ENCODE measurements at regions not wholly inside any gene's neighbourhood (a gene's known extent, or its start where the extent isn't known, plus 50 kb on each side); places are given as distances from the start of the nearest gene placed in this dataset.

- H3K4me1 ChIP-seq = no peaks in the 10 kb centered on the region
- intact Hi-C loops (cut with DNase I; ENCODE audit: low total_unique reads) = no loop called here
- TF ChIP-seq CTCF (IDR thresholded peaks at IDR 0.05) = no peak
- H3K9me3 ChIP-seq = no peaks in the 10 kb centered on the region
- no peak for DNase-seq
- H3K27me3 ChIP-seq = no peaks in the 10 kb centered on the region
- no peak overlapping the region for H3K4me3 ChIP-seq
- H3K36me3 ChIP-seq = no peaks in the 10 kb centered on the region
- H3K27ac ChIP-seq = no peak overlapping the region
Observed at GRCh38 chr7:82701949-82702348, 258.4 kb upstream of the CACNA2D1 start.

GRCh38 chr7:82700741-82701140 lies 257.2 kb upstream of the CACNA2D1 start:
- Histone ChIP-seq H3K27ac (no peak overlapping the region), H3K9me3 (no peaks in the 10 kb centered on the region), H3K36me3 (no peaks in the 10 kb centered on the region), H3K27me3 (no peaks in the 10 kb centered on the region), H3K4me3 (no peak overlapping the region), H3K4me1 (no peaks in the 10 kb centered on the region)
- no peak for DNase-seq
- no peak for TF ChIP-seq CTCF (IDR thresholded peaks at IDR 0.05)
- intact Hi-C loops (cut with DNase I; ENCODE audit: low total_unique reads) = no loop called here

GRCh38 chr7:82699773-82700186 lies 256.2 kb upstream of the CACNA2D1 start:
- H3K36me3 ChIP-seq = no peaks in the 10 kb centered on the region
- intact Hi-C loops (cut with DNase I; ENCODE audit: low total_unique reads) = no loop called here
- DNase-seq = no peak
- no peaks in the 10 kb centered on the region for H3K27me3 ChIP-seq
- no peak for TF ChIP-seq CTCF (IDR thresholded peaks at IDR 0.05)
- H3K4me3 ChIP-seq = no peak overlapping the region
- H3K9me3 ChIP-seq = no peaks in the 10 kb centered on the region
- H3K27ac ChIP-seq = no peak overlapping the region
- no peaks in the 10 kb centered on the region for H3K4me1 ChIP-seq

- no peak for DNase-seq
- Histone ChIP-seq H3K9me3 (no peaks in the 10 kb centered on the region), H3K36me3 (no peaks in the 10 kb centered on the region), H3K27ac (no peak overlapping the region), H3K4me1 (no peaks in the 10 kb centered on the region), H3K27me3 (no peaks in the 10 kb centered on the region), H3K4me3 (no peak overlapping the region)
- TF ChIP-seq CTCF (IDR thresholded peaks at IDR 0.05) = no peak
- intact Hi-C loops (cut with DNase I; ENCODE audit: low total_unique reads) = no loop called here
Observed at GRCh38 chr7:82697897-82698296, 254.3 kb upstream of the CACNA2D1 start.

- H3K27ac ChIP-seq = no peak overlapping the region
- no peak for DNase-seq
- H3K27me3 ChIP-seq = no peaks in the 10 kb centered on the region
- no peak for TF ChIP-seq CTCF (IDR thresholded peaks at IDR 0.05)
- H3K36me3 ChIP-seq = no peaks in the 10 kb centered on the region
- intact Hi-C loops (cut with DNase I; ENCODE audit: low total_unique reads) = no loop called here
- H3K9me3 ChIP-seq = no peaks in the 10 kb centered on the region
- no peak overlapping the region for H3K4me3 ChIP-seq
- no peaks in the 10 kb centered on the region for H3K4me1 ChIP-seq
Observed at GRCh38 chr7:82696631-82697030, 253.1 kb upstream of the CACNA2D1 start.

- Histone ChIP-seq H3K27me3 (no peaks in the 10 kb centered on the region), H3K9me3 (no peaks in the 10 kb centered on the region), H3K4me1 (no peaks in the 10 kb centered on the region), H3K36me3 (no peaks in the 10 kb centered on the region), H3K4me3 (no peak overlapping the region), H3K27ac (no peak overlapping the region)
- intact Hi-C loops (cut with DNase I; ENCODE audit: low total_unique reads) = no loop called here
- DNase-seq = no peak
- no peak for TF ChIP-seq CTCF (IDR thresholded peaks at IDR 0.05)
Observed at GRCh38 chr7:82694022-82694421, 250.4 kb upstream of the CACNA2D1 start.

Measured in tibial artery (tissue), 4 donors.